ENCODE measurements at regions not wholly inside any gene's neighbourhood (a gene's known extent, or its start where the extent isn't known, plus 50 kb on each side); places are given as distances from the start of the nearest gene placed in this dataset.

DNA sequence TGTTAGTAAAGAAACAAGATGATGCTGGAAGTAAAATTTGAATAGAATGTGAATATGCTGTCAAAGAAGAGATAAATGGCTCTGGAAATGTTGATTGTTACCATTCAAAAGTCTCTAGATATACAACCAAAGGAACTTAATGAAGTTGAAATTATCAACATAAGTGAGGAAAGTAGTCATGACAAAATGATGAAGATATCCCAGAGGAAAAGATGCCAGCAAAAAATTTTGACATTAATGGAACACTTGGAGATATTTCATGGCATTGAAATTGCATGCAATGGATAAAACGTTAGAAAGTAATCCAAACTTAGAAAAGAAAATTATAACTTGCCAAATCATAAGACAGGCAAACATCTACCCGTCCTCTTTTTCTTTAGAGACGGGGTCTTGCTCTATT is 154.5 kb upstream of the OLFM3 start:
- H3K4me1 ChIP-seq (ENCODE audit: insufficient read depth, low read length): no peaks in the 10 kb centered on the region
- no peaks in the 10 kb centered on the region for H3K36me3 ChIP-seq (replicated peaks in 1 of 2; ENCODE audit: control insufficient read depth in 1 of 2, insufficient read depth in 2 of 2, low read length in 2 of 2)
- no peak overlapping the region for H3K4me2 ChIP-seq (ENCODE audit: low read depth, low read length)
- no peaks in the 10 kb centered on the region for H3K79me2 ChIP-seq (ENCODE audit: insufficient read depth, low read length)
- no peak for ATAC-seq
- in situ Hi-C loops (cut with HindIII; ENCODE audit: extremely low pct_ligation_motif_present, low pct_unique_long_range_greater_than_20kb) (no loop called here), intact Hi-C loops (cut with micrococcal nuclease; ENCODE audit: unreplicated experiment) (no loop called here)
- DNase-seq (ENCODE audit: low spot score): no peak
- TF ChIP-seq FOXK2 (IDR thresholded peaks at IDR 0.05) (no peak), JARID2 (CRISPR knock-in tag; IDR thresholded peaks at IDR 0.05; ENCODE audit: insufficient replicate concordance) (no peak)
- TF ChIP-seq, protein P1, sequence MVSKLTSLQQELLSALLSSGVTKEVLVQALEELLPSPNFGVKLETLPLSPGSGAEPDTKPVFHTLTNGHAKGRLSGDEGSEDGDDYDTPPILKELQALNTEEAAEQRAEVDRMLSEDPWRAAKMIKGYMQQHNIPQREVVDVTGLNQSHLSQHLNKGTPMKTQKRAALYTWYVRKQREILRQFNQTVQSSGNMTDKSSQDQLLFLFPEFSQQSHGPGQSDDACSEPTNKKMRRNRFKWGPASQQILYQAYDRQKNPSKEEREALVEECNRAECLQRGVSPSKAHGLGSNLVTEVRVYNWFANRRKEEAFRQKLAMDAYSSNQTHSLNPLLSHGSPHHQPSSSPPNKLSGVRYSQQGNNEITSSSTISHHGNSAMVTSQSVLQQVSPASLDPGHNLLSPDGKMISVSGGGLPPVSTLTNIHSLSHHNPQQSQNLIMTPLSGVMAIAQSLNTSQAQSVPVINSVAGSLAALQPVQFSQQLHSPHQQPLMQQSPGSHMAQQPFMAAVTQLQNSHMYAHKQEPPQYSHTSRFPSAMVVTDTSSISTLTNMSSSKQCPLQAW (CRISPR knock-in tag; IDR thresholded peaks at IDR 0.05): no peak
- H3K9ac ChIP-seq (ENCODE audit: insufficient read depth, low read depth, low read length): no peak overlapping the region
- H3K9me3 ChIP-seq (ENCODE audit: low read length): no peaks in the 10 kb centered on the region
- FAIRE-seq: no peak
- WGBS (ENCODE audit: low lambda C conversion rate): 1% methylated on average over 3 of the region's 3 CpGs
- no TSS peak for BruUV-seq (replicated peaks)
- ChIA-PET POLR2A (no interaction called here), CTCF (ENCODE audit: low intra/inter-chr PET ratio, low total read pairs) (no interaction called here)
- no peak overlapping the region for H3K4me3 ChIP-seq (replicated peaks in 1 of 3; ENCODE audit: insufficient read depth in 1 of 3, low read depth in 2 of 3, low read length in 3 of 3)
- no peak overlapping the region for H2AFZ ChIP-seq (ENCODE audit: low read length)
- H3K27ac ChIP-seq (ENCODE audit: extremely low read length, insufficient read depth, low read length): no peak overlapping the region
- no peaks in the 10 kb centered on the region for H3K27me3 ChIP-seq (ENCODE audit: control insufficient read depth in 1 of 2, insufficient read depth in 2 of 2, low read length in 2 of 2)
- no peaks in the 10 kb centered on the region for H4K20me1 ChIP-seq (ENCODE audit: insufficient read depth, low read length)

DNA sequence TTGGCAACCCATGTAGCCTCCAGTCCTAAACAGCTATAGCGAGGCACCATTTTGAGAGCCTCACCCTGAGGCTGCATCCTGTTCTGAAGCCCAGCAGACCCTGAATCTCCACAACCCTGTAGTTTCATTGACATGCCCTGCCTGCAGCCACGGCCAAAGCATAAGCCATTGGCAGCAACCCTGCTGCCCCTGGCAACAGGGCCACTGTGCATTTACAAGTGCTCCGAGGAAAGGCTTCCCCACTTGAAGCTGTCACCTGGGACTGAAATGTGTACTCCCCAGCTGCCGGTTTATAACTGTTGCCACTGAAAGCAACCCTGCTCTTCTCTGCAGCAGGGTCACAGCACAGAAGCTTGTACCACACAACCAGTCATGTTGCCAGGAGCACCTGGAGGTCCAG is 124.2 kb upstream of the OLFM3 start:
- BruUV-seq (replicated peaks): no TSS peak
- Histone ChIP-seq H4K20me1 (ENCODE audit: insufficient read depth, low read length) (no peaks in the 10 kb centered on the region), H3K9ac (ENCODE audit: insufficient read depth, low read depth, low read length) (no peak overlapping the region), H2AFZ (ENCODE audit: low read length) (no peak overlapping the region), H3K9me3 (ENCODE audit: low read length) (no peaks in the 10 kb centered on the region; the same call in 1 of the 2 replicates), H3K4me2 (ENCODE audit: low read depth, low read length) (no peak overlapping the region), H3K79me2 (ENCODE audit: insufficient read depth, low read length) (no peaks in the 10 kb centered on the region), H3K36me3 (replicated peaks in 1 of 2; ENCODE audit: control insufficient read depth in 1 of 2, insufficient read depth in 2 of 2, low read length in 2 of 2) (no peaks in the 10 kb centered on the region), H3K4me1 (ENCODE audit: insufficient read depth, low read length) (no peaks in the 10 kb centered on the region), H3K27ac (ENCODE audit: extremely low read length, insufficient read depth, low read length) (no peak overlapping the region), H3K27me3 (ENCODE audit: control insufficient read depth in 1 of 2, insufficient read depth in 2 of 2, low read length in 2 of 2) (no peaks in the 10 kb centered on the region), H3K4me3 (replicated peaks in 1 of 3; ENCODE audit: insufficient read depth in 1 of 3, low read depth in 2 of 3, low read length in 3 of 3) (no peak overlapping the region)
- in situ Hi-C loops (cut with HindIII; ENCODE audit: extremely low pct_ligation_motif_present, low pct_unique_long_range_greater_than_20kb) (no loop called here), intact Hi-C loops (cut with micrococcal nuclease; ENCODE audit: unreplicated experiment) (no loop called here)
- ATAC-seq (no peak), DNase-seq (ENCODE audit: low spot score) (no peak), FAIRE-seq (no peak)
- ChIA-PET POLR2A (no interaction called here), CTCF (ENCODE audit: low intra/inter-chr PET ratio, low total read pairs) (no interaction called here)
- 0% methylated on average over 1 of the region's 4 CpGs for WGBS (ENCODE audit: low lambda C conversion rate)
- TF ChIP-seq SNAI1 (CRISPR knock-in tag; IDR thresholded peaks at IDR 0.05; ENCODE audit: borderline replicate concordance) (no peak), MXD4 (CRISPR knock-in tag; IDR thresholded peaks at IDR 0.05) (no peak), ZSCAN21 (CRISPR knock-in tag; IDR thresholded peaks at IDR 0.05; ENCODE audit: borderline replicate concordance) (no peak), ZNF30 (CRISPR knock-in tag; IDR thresholded peaks at IDR 0.05) (no peak), KLF12 (CRISPR knock-in tag; IDR thresholded peaks at IDR 0.05; ENCODE audit: borderline replicate concordance) (no peak), RFXANK (CRISPR knock-in tag; IDR thresholded peaks at IDR 0.05) (no peak), ZNF460 (CRISPR knock-in tag; IDR thresholded peaks at IDR 0.05; ENCODE audit: borderline replicate concordance) (no peak), KAT2B (IDR thresholded peaks at IDR 0.05; ENCODE audit: borderline replicate concordance, low read depth, low read length) (no peak), MZF1 (CRISPR knock-in tag; IDR thresholded peaks at IDR 0.05; ENCODE audit: borderline replicate concordance) (no peak)
